ENCODE measurements at regions not wholly inside any gene's neighbourhood (a gene's known extent, or its start where the extent isn't known, plus 50 kb on each side); places are given as distances from the start of the nearest gene placed in this dataset.
A peak's percentile ranks its signal among the peaks of the same experiment; 100 is the strongest.

GRCh38 chr2:239536186-239536585 lies 135.4 kb upstream of the HDAC4 start:
- no peak overlapping the region for H3K9ac ChIP-seq
- Mint-ChIP-seq H3K4me1 (peaks cover 34% of the 10 kb centered on the region), H3K9me3 (peaks cover 9% of the 10 kb centered on the region), H3K4me3 (no peak overlapping the region), H3K27ac (no peak overlapping the region), H3K36me3 (no peaks in the 10 kb centered on the region), H3K27me3 (ENCODE audit: insufficient read depth, low read depth) (peaks cover 11% of the 10 kb centered on the region)
- H4K20me1 ChIP-seq (ENCODE audit: low read depth): no peaks in the 10 kb centered on the region
- no peak overlapping the region for H3K4me3 ChIP-seq
- no peak overlapping the region for H2AFZ ChIP-seq (replicated peaks)
- no peaks in the 10 kb centered on the region for H3K9me3 ChIP-seq (ENCODE audit: low read depth)
- TF ChIP-seq CTCF (IDR thresholded peaks at IDR 0.05) (no peak), EZH2 (IDR thresholded peaks at IDR 0.05) (no peak)
- peaks cover 10% of the 10 kb centered on the region for H3F3A ChIP-seq (ENCODE audit: low read depth)
- no peaks in the 10 kb centered on the region for H3K27me3 ChIP-seq
- H3K27ac ChIP-seq: no peak overlapping the region
- no peak overlapping the region for H3K4me2 ChIP-seq
- DNase-seq (ENCODE audit: low spot score): no peak
- H3K4me1 ChIP-seq: peaks cover 16% of the 10 kb centered on the region
- H3K79me2 ChIP-seq (ENCODE audit: low read depth): no peaks in the 10 kb centered on the region
- no peaks in the 10 kb centered on the region for H3K36me3 ChIP-seq

GRCh38 chr2:239535413-239536144 lies 134.8 kb upstream of the HDAC4 start:
- DNase-seq (ENCODE audit: low spot score): no peak
- H3K27ac Mint-ChIP-seq: peak overlapping the region; percentile 29
- H3K4me2 ChIP-seq: no peak overlapping the region
- no peak overlapping the region for H3K4me3 ChIP-seq
- no peak overlapping the region for H2AFZ ChIP-seq (replicated peaks)
- peaks cover 17% of the 10 kb centered on the region for H3K4me1 ChIP-seq
- H3K9me3 Mint-ChIP-seq: peaks cover 12% of the 10 kb centered on the region
- H3K27me3 Mint-ChIP-seq (ENCODE audit: insufficient read depth, low read depth): peaks cover 16% of the 10 kb centered on the region
- no peak overlapping the region for H3K4me3 Mint-ChIP-seq
- no peaks in the 10 kb centered on the region for H4K20me1 ChIP-seq (ENCODE audit: low read depth)
- TF ChIP-seq EZH2phosphoT487 (IDR thresholded peaks at IDR 0.05): no peak
- TF ChIP-seq EZH2 (IDR thresholded peaks at IDR 0.05): no peak
- TF ChIP-seq CTCF (IDR thresholded peaks at IDR 0.05): no peak
- H3K36me3 ChIP-seq: no peaks in the 10 kb centered on the region
- no peak overlapping the region for H3K27ac ChIP-seq
- no peaks in the 10 kb centered on the region for H3K27me3 ChIP-seq
- H3K79me2 ChIP-seq (ENCODE audit: low read depth): no peaks in the 10 kb centered on the region
- no peaks in the 10 kb centered on the region for H3K9me3 ChIP-seq (ENCODE audit: low read depth)
- peaks cover 40% of the 10 kb centered on the region for H3K4me1 Mint-ChIP-seq
- H3F3A ChIP-seq (ENCODE audit: low read depth): peaks cover 10% of the 10 kb centered on the region
- H3K9ac ChIP-seq: no peak overlapping the region
- H3K36me3 Mint-ChIP-seq: no peaks in the 10 kb centered on the region

- Histone ChIP-seq H3F3A (ENCODE audit: low read depth) (peaks cover 10% of the 10 kb centered on the region), H3K9ac (no peak overlapping the region), H3K79me2 (ENCODE audit: low read depth) (no peaks in the 10 kb centered on the region), H3K36me3 (no peaks in the 10 kb centered on the region), H2AFZ (replicated peaks) (no peak overlapping the region), H3K27ac (no peak overlapping the region), H3K4me2 (no peak overlapping the region), H3K4me1 (peaks cover 17% of the 10 kb centered on the region), H4K20me1 (ENCODE audit: low read depth) (no peaks in the 10 kb centered on the region), H3K9me3 (ENCODE audit: low read depth) (no peaks in the 10 kb centered on the region), H3K27me3 (no peaks in the 10 kb centered on the region), H3K4me3 (no peak overlapping the region)
- Mint-ChIP-seq H3K36me3 (no peaks in the 10 kb centered on the region), H3K27ac (no peak overlapping the region), H3K4me3 (no peak overlapping the region), H3K27me3 (ENCODE audit: insufficient read depth, low read depth) (peaks cover 16% of the 10 kb centered on the region), H3K4me1 (peaks cover 42% of the 10 kb centered on the region), H3K9me3 (peaks cover 20% of the 10 kb centered on the region)
- DNase-seq (ENCODE audit: low spot score): no peak
- TF ChIP-seq EZH2phosphoT487 (IDR thresholded peaks at IDR 0.05) (no peak), CTCF (IDR thresholded peaks at IDR 0.05) (no peak), EZH2 (IDR thresholded peaks at IDR 0.05) (no peak)
Measured at GRCh38 chr2:239534581-239535412, 134.0 kb upstream of the HDAC4 start.

Measured in neural progenitor cell (in vitro differentiated cells).